Liver (tissue), 8 donors: ENCODE measurements at regions not wholly inside any gene's neighbourhood (a gene's known extent, or its start where the extent isn't known, plus 50 kb on each side); places are given as distances from the start of the nearest gene placed in this dataset.

Source experiments
- DNase-seq: peaks from one replicate; pipeline ENCODE4 v3.0.0-alpha.2; 2017; ENCODE audit warnings: low spot score
- H3K27ac ChIP-seq, 2 donors: one replicate each; pipeline ENCODE4 v1.7.0; 2013; ENCODE audit warnings: inconsistent platforms in 2 of 2, low read length in 2 of 2, control low read depth in 1 of 2, low read depth in 1 of 2, mild to moderate bottlenecking in 1 of 2
- H3K27me3 ChIP-seq, 4 donors: one replicate each; pipeline versions ENCODE4 v1.6.1 to v1.7.0; 2013; ENCODE audit warnings: low read length in 3 of 4, inconsistent platforms in 1 of 4, mild to moderate bottlenecking in 1 of 4, moderate library complexity in 1 of 4; ENCODE audit not compliant: control insufficient read depth in 4 of 4, insufficient read depth in 4 of 4
- H3K36me3 ChIP-seq, 4 donors: one replicate each; pipeline versions ENCODE4 v1.6.1 to v1.7.0; 2013; ENCODE audit warnings: low read length in 3 of 4, mild to moderate bottlenecking in 3 of 4, low read depth in 1 of 4, moderate library complexity in 1 of 4; ENCODE audit not compliant: control insufficient read depth in 4 of 4, insufficient read depth in 3 of 4
- H3K4me1 ChIP-seq, 4 donors: one replicate each; pipeline versions ENCODE4 v1.6.1 to v1.7.0; 2013; ENCODE audit warnings: low read length in 3 of 4, mild to moderate bottlenecking in 3 of 4, moderate library complexity in 1 of 4; ENCODE audit not compliant: control insufficient read depth in 4 of 4, insufficient read depth in 4 of 4
- H3K4me3 ChIP-seq, 3 donors: one replicate each; pipeline versions ENCODE4 v1.6.1 to v1.7.0; 2013; ENCODE audit warnings: low read length in 3 of 3, control low read depth in 1 of 3, low read depth in 1 of 3, mild to moderate bottlenecking in 1 of 3
- H3K9ac ChIP-seq, 2 donors: one replicate each; pipeline ENCODE4 v1.7.0; 2013; ENCODE audit warnings: low read length in 2 of 2, mild to moderate bottlenecking in 2 of 2, moderate library complexity in 2 of 2, control low read depth in 1 of 2, low read depth in 1 of 2
- H3K9me3 ChIP-seq, 4 donors: one replicate each; pipeline versions ENCODE4 v1.6.1 to v1.7.0; 2013; ENCODE audit warnings: low read length in 3 of 4; ENCODE audit not compliant: control insufficient read depth in 4 of 4
- CTCF ChIP-seq: fragments of 150-350 bp; IDR thresholded peaks from 2 replicates; pipeline ENCODE4 v1.5.1; 2017; ENCODE audit warnings: improper control_type of control experiment, low read depth, low read length; ENCODE audit not compliant: missing input control
- EGR1 ChIP-seq, 2 donors: IDR thresholded peaks; 2 replicates each; pipeline ENCODE4 v1.6.1; 2016 to 2018; ENCODE audit warnings: antibody characterized with exemption in 2 of 2, low read depth in 2 of 2
- FOXA1 ChIP-seq: IDR thresholded peaks from 2 replicates; pipeline ENCODE4 v1.6.1; 2016; ENCODE audit warnings: antibody characterized with exemption
- FOXA2 ChIP-seq: IDR thresholded peaks from 2 replicates; pipeline ENCODE4 v1.6.1; 2016; ENCODE audit warnings: antibody characterized with exemption
- GABPA ChIP-seq, 2 donors: IDR thresholded peaks in 1 of 2; conservative IDR thresholded peaks in 1 of 2; 2 replicates each; pipeline ENCODE4 v1.6.1; 2016; ENCODE audit warnings: antibody characterized with exemption in 2 of 2, mild to moderate bottlenecking in 1 of 2, moderate library complexity in 1 of 2
- HNF4A ChIP-seq, 2 donors: conservative IDR thresholded peaks; 2 replicates each; pipeline ENCODE4 v1.6.1; 2016; ENCODE audit warnings: antibody characterized with exemption in 2 of 2, mild to moderate bottlenecking in 2 of 2
- JUND ChIP-seq, 2 donors: IDR thresholded peaks; 2 replicates each; pipeline ENCODE4 v1.6.1; 2016; ENCODE audit warnings: antibody characterized with exemption in 2 of 2
- MAX ChIP-seq: IDR thresholded peaks from 2 replicates; pipeline ENCODE4 v1.6.1; 2016; ENCODE audit warnings: antibody characterized with exemption
- NR2F2 ChIP-seq: IDR thresholded peaks from 2 replicates; pipeline ENCODE4 v1.6.1; 2016; ENCODE audit warnings: antibody characterized with exemption
- RAD21 ChIP-seq, 2 donors: IDR thresholded peaks; 2 replicates each; pipeline ENCODE4 v1.6.1; 2016; ENCODE audit warnings: antibody characterized with exemption in 2 of 2, mild to moderate bottlenecking in 2 of 2
- REST ChIP-seq: IDR thresholded peaks from 2 replicates; pipeline ENCODE4 v1.6.1; 2016; ENCODE audit warnings: antibody characterized with exemption, mild to moderate bottlenecking
- RXRA ChIP-seq, 2 donors: IDR thresholded peaks; 2 replicates each; pipeline ENCODE4 v1.6.1; 2017 to 2018; ENCODE audit warnings: antibody characterized with exemption in 2 of 2, mild to moderate bottlenecking in 1 of 2
- SP1 ChIP-seq: IDR thresholded peaks from 2 replicates; pipeline ENCODE4 v1.6.1; 2018; ENCODE audit warnings: antibody characterized with exemption, mild to moderate bottlenecking
- TAF1 ChIP-seq: conservative IDR thresholded peaks from 2 replicates; pipeline ENCODE4 v1.6.1; 2016; ENCODE audit warnings: antibody characterized with exemption, mild to moderate bottlenecking
- YY1 ChIP-seq: IDR thresholded peaks from 2 replicates; pipeline ENCODE4 v1.6.1; 2016; ENCODE audit warnings: antibody characterized with exemption, mild to moderate bottlenecking
- ZBTB33 ChIP-seq: IDR thresholded peaks from 2 replicates; pipeline ENCODE4 v1.6.1; 2016; ENCODE audit warnings: antibody characterized with exemption
- WGBS: extraction: QIAGEN DNeasy Blood & Tissue Kit; methylation state at CpG from one replicate; pipeline ENCODE4 v1.1.7; 2013; 5-methylcytosine and 5-hydroxymethylcytosine counted together
- TF ChIP-seq, protein P1 (sequence below): IDR thresholded peaks from 2 replicates; pipeline ENCODE4 v1.6.1; 2016; ENCODE audit warnings: antibody characterized with exemption
- donor health status: healthy.
- donor health status: healthy.
- donor health status: healthy.
- donor health status: healthy.
- donor health status: healthy.

DNA sequence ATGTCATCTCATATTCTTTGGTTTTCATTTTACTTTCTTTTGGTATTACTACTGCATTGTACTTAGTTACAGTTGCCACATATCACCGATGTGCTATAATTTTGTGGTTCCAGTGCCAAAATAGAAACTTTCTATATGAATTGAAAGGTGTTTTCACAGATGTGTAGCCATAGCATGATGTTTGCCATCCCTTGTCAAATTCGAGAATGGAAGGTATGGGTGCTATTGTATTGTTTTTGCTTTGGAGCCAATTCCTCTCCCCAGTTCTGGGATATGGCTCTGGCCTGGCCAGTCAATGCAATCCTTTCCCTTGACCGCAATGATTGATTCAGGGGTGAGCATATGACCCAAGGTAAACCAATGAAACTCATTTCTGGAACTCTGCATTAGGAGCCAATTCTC lies 86.2 kb upstream of the RPS6KA3 start (continued):
- no peak for TF ChIP-seq GABPA (IDR thresholded peaks at IDR 0.05 in 1 of 2, conservative IDR thresholded peaks at IDR 0.05 in 1 of 2)
- TF ChIP-seq MAX = no peak
- no peak for TF ChIP-seq FOXA1
- TF ChIP-seq YY1 = no peak
- TF ChIP-seq HNF4A (conservative IDR thresholded peaks at IDR 0.05) = no peak
- no peak for TF ChIP-seq RAD21 (IDR thresholded peaks at IDR 0.05)

GRCh38 chrX:20352504-20352903 lies 85.8 kb upstream of the RPS6KA3 start:
- TF ChIP-seq RXRA (IDR thresholded peaks at IDR 0.05) (no peak), EGR1 (IDR thresholded peaks at IDR 0.05; ENCODE audit: low read depth in 2 of 2) (no peak), FOXA1 (no peak), NR2F2 (no peak), ZBTB33 (no peak), MAX (no peak), SP1 (no peak), FOXA2 (no peak), RAD21 (IDR thresholded peaks at IDR 0.05) (no peak), GABPA (IDR thresholded peaks at IDR 0.05 in 1 of 2, conservative IDR thresholded peaks at IDR 0.05 in 1 of 2) (no peak), YY1 (no peak), HNF4A (conservative IDR thresholded peaks at IDR 0.05) (no peak), TAF1 (no peak), JUND (IDR thresholded peaks at IDR 0.05) (no peak), REST (no peak), CTCF (no peak)
- TF ChIP-seq, protein P1, sequence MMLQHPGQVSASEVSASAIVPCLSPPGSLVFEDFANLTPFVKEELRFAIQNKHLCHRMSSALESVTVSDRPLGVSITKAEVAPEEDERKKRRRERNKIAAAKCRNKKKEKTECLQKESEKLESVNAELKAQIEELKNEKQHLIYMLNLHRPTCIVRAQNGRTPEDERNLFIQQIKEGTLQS = no peak
- DNase-seq = no peak
- Histone ChIP-seq H3K9me3 (no peaks in the 10 kb centered on the region), H3K9ac (no peak overlapping the region), H3K36me3 (no peaks in the 10 kb centered on the region), H3K27ac (no peak overlapping the region), H3K4me3 (no peak overlapping the region), H3K4me1 (no peaks in the 10 kb centered on the region), H3K27me3 (peaks cover 0 to 6% (median 0%) of the 10 kb centered on the region in 4 donors)
- 91% methylated on average over 6 of the region's 6 CpGs for WGBS
